Loucy (cell line): ENCODE measurements at regions not wholly inside any gene's neighbourhood (a gene's known extent, or its start where the extent isn't known, plus 50 kb on each side); places are given as distances from the start of the nearest gene placed in this dataset.

Experiments used
- H2AFZ ChIP-seq: fragments of 200-600 bp; sonication (generic); 2 replicates; pipeline ENCODE4 v1.6.0; 2016; ENCODE audit warnings: antibody characterized with exemption, mild to moderate bottlenecking, low read length, moderate library complexity
- H3F3A ChIP-seq: fragments of 200-600 bp; 2 replicates; pipeline ENCODE4 v1.6.0; 2016; ENCODE audit warnings: antibody characterized with exemption, low read depth, mild to moderate bottlenecking
- H3K27me3 ChIP-seq: fragments of 200-600 bp; sonication (generic); 2 replicates; pipeline ENCODE4 v1.6.1; 2014; ENCODE audit warnings: low read length, mild to moderate bottlenecking; ENCODE audit not compliant: insufficient read depth, poor library complexity, severe bottlenecking
- H3K36me3 ChIP-seq: fragments of 200-600 bp; sonication (generic); 2 replicates; pipeline ENCODE4 v1.6.1; 2016; ENCODE audit warnings: low read length; ENCODE audit not compliant: insufficient read depth
- H3K4me1 ChIP-seq: fragments of 200-600 bp; sonication (generic); 2 replicates; pipeline ENCODE4 v1.5.1; 2014; ENCODE audit warnings: low read length, mild to moderate bottlenecking; ENCODE audit not compliant: insufficient read depth, poor library complexity, severe bottlenecking
- H3K4me2 ChIP-seq: fragments of 200-600 bp; sonication (generic); 2 replicates; pipeline ENCODE4 v1.6.0; 2014; ENCODE audit warnings: antibody characterized with exemption, low read length, low read depth, mild to moderate bottlenecking; ENCODE audit not compliant: poor library complexity, severe bottlenecking
- H3K4me3 ChIP-seq: fragments of 200-600 bp; sonication (generic); 2 replicates; pipeline ENCODE4 v1.5.1; 2014; ENCODE audit warnings: low read length, mild to moderate bottlenecking, mixed read lengths; ENCODE audit not compliant: poor library complexity, severe bottlenecking
- H3K79me2 ChIP-seq: fragments of 200-600 bp; sonication (generic); 2 replicates; pipeline ENCODE4 v1.6.1; 2014; ENCODE audit warnings: low read length; ENCODE audit not compliant: insufficient read depth
- H3K9ac ChIP-seq: fragments of 200-600 bp; sonication (generic); 2 replicates; pipeline ENCODE4 v1.6.0; 2014; ENCODE audit warnings: mild to moderate bottlenecking, low read depth, low read length, moderate library complexity; ENCODE audit not compliant: poor library complexity, severe bottlenecking
- H3K9me2 ChIP-seq: fragments of 200-600 bp; sonication (generic); replicated peaks from 2 replicates; pipeline ENCODE4 v1.6.1; 2016; ENCODE audit warnings: low read depth, low read length, mixed read lengths
- H3K9me3 ChIP-seq: fragments of 200-600 bp; sonication (generic); 2 replicates; pipeline ENCODE4 v1.6.1; 2014; ENCODE audit warnings: mild to moderate bottlenecking, antibody characterized with exemption, low read length, low read depth; ENCODE audit not compliant: insufficient read depth
- H4K20me1 ChIP-seq: fragments of 200-600 bp; sonication (generic); 2 replicates; pipeline ENCODE4 v1.6.0; 2014; ENCODE audit warnings: antibody characterized with exemption, low read length, mild to moderate bottlenecking; ENCODE audit not compliant: insufficient read depth, poor library complexity, severe bottlenecking
- EZH2phosphoT487 ChIP-seq: fragments of 200-600 bp; IDR thresholded peaks from 2 replicates; pipeline ENCODE4 v1.6.1; 2018; ENCODE audit warnings: antibody characterized with exemption, mild to moderate bottlenecking, moderate library complexity, borderline replicate concordance
- TF ChIP-seq, protein P1 (sequence below): fragments of 200-600 bp; sonication (generic); conservative IDR thresholded peaks from 2 replicates; pipeline ENCODE4 v1.5.1; 2014; ENCODE audit warnings: mild to moderate bottlenecking, antibody characterized with exemption, low read length

DNA sequence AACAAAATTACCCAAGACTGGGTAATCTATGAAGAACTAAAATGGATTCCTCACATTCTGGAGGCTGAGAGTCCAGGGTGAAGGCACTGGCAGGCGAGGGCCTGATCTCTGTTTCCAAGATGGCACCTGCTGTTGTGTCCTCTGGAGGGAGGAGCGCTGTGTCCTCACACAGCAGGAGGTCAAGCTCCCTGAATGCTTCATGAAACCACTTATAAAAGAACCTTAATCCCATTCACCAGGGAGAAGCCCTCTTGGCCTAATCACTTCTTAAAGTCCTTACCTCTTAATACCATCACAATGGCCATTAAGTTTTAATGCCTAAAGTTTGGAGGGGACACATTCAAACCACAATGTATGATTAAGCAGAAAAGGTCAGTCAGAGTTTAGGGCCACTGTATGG lies 172.4 kb downstream of the EMP1 start:
- H3K9me3 ChIP-seq, result no peaks in the 10 kb centered on the region
- no peak overlapping the region for H3K4me3 ChIP-seq
- no peaks in the 10 kb centered on the region for H3K4me1 ChIP-seq
- H3K4me2 ChIP-seq, result no peak overlapping the region
- no peak for TF ChIP-seq EZH2phosphoT487
- TF ChIP-seq, protein P1, sequence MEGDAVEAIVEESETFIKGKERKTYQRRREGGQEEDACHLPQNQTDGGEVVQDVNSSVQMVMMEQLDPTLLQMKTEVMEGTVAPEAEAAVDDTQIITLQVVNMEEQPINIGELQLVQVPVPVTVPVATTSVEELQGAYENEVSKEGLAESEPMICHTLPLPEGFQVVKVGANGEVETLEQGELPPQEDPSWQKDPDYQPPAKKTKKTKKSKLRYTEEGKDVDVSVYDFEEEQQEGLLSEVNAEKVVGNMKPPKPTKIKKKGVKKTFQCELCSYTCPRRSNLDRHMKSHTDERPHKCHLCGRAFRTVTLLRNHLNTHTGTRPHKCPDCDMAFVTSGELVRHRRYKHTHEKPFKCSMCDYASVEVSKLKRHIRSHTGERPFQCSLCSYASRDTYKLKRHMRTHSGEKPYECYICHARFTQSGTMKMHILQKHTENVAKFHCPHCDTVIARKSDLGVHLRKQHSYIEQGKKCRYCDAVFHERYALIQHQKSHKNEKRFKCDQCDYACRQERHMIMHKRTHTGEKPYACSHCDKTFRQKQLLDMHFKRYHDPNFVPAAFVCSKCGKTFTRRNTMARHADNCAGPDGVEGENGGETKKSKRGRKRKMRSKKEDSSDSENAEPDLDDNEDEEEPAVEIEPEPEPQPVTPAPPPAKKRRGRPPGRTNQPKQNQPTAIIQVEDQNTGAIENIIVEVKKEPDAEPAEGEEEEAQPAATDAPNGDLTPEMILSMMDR, result no peak
- no peaks in the 10 kb centered on the region for H3K79me2 ChIP-seq
- no peaks in the 10 kb centered on the region for H3K36me3 ChIP-seq
- H3K9ac ChIP-seq, result no peak overlapping the region
- no peaks in the 10 kb centered on the region for H4K20me1 ChIP-seq
- peaks cover 4% of the 10 kb centered on the region for H3K27me3 ChIP-seq
- H3K9me2 ChIP-seq, result no peaks in the 10 kb centered on the region
- no peak overlapping the region for H2AFZ ChIP-seq
- H3F3A ChIP-seq, result no peaks in the 10 kb centered on the region

DNA sequence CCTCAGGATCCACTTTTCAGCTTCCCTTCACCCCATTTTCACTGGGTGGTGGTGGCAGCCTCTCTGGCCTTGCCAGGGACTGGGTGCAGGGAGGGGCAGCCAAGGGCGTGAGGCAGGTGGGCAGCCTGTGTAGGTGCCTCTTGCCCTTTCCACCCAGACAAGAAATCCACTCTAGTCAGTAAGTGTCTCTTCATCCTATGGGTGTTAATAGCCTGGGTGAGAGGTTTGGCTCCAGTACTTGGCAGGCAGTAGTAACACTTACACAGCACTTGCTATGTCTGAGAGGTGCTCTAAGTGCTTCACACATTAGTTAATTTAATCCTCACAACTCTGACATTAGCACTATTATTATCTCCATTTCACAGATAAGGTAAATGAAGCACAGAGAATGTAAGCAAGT lies 171.9 kb downstream of the EMP1 start:
- Histone ChIP-seq H2AFZ (no peak overlapping the region), H3K9ac (no peak overlapping the region), H3K79me2 (no peaks in the 10 kb centered on the region), H3K4me1 (no peaks in the 10 kb centered on the region), H3K4me3 (no peak overlapping the region), H3F3A (no peaks in the 10 kb centered on the region), H3K9me2 (no peaks in the 10 kb centered on the region), H3K27me3 (peaks cover 4% of the 10 kb centered on the region), H4K20me1 (no peaks in the 10 kb centered on the region), H3K4me2 (no peak overlapping the region), H3K9me3 (no peaks in the 10 kb centered on the region), H3K36me3 (no peaks in the 10 kb centered on the region)
- TF ChIP-seq EZH2phosphoT487, result no peak
- TF ChIP-seq, protein P1, result no peak

DNA sequence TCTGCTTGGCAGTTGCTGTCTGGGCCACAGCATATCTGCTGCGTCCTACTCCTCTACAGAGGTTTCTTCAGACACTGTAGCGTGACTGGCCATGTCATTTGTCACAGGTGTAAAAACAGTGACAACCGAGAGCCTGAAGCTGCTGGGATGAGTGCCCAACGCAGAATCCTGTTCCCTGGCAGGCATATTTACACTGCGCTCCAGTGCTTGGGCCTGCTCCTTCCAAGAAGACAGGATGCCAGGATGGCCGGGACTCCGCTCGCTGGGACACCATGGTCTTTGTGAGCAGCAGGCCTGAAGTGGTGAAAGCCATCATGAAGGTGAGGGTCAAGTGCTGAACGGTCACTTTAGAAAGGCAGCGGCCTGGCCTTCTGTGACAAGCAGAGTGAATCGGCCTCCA lies 171.4 kb downstream of the EMP1 start:
- Histone ChIP-seq H3K79me2 (no peaks in the 10 kb centered on the region), H3K27me3 (no peaks in the 10 kb centered on the region), H3K4me3 (no peak overlapping the region), H3K9ac (no peak overlapping the region), H3K9me3 (no peaks in the 10 kb centered on the region), H3K36me3 (no peaks in the 10 kb centered on the region), H3F3A (no peaks in the 10 kb centered on the region), H3K9me2 (no peaks in the 10 kb centered on the region), H4K20me1 (no peaks in the 10 kb centered on the region), H3K4me1 (no peaks in the 10 kb centered on the region), H2AFZ (no peak overlapping the region), H3K4me2 (no peak overlapping the region)
- TF ChIP-seq, protein P1, result no peak
